ENCODE measurements at regions not wholly inside any gene's neighbourhood (a gene's known extent, or its start where the extent isn't known, plus 50 kb on each side); places are given as distances from the start of the nearest gene placed in this dataset.

GRCh38 chr4:64533637-64534036, 124.4 kb upstream of the TECRL start:
- intact Hi-C loops (cut with DNase I), result no loop called here
- WGBS, 2 donors, result 79 to 84% methylated on average over 3 of the region's 3 CpGs
- no peaks in the 10 kb centered on the region for H3K27me3 ChIP-seq

GRCh38 chr4:64533159-64533558, 123.9 kb upstream of the TECRL start:
- 71 to 86% methylated on average over 2 of the region's 2 CpGs for WGBS, 2 donors
- Histone ChIP-seq H3K9me3 (no peaks in the 10 kb centered on the region), H3K4me1 (no peaks in the 10 kb centered on the region), H3K27me3 (no peaks in the 10 kb centered on the region), H3K4me3 (replicated peaks in 1 of 3) (no peak overlapping the region), H3K27ac (no peak overlapping the region), H3K36me3 (no peaks in the 10 kb centered on the region)
- TF ChIP-seq CTCF (IDR thresholded peaks at IDR 0.05) (no peak), POLR2A (IDR thresholded peaks at IDR 0.05) (no peak)
- intact Hi-C loops (cut with DNase I), result no loop called here
- no peak for DNase-seq

More at GRCh38 chr4:64533637-64534036, 124.4 kb upstream of the TECRL start:
- no peak for DNase-seq
- Histone ChIP-seq H3K36me3 (no peaks in the 10 kb centered on the region), H3K4me3 (replicated peaks in 1 of 3) (no peak overlapping the region), H3K27ac (no peak overlapping the region), H3K4me1 (no peaks in the 10 kb centered on the region), H3K9me3 (no peaks in the 10 kb centered on the region)
- TF ChIP-seq CTCF (IDR thresholded peaks at IDR 0.05) (no peak), POLR2A (IDR thresholded peaks at IDR 0.05) (no peak)

GRCh38 chr4:64520421-64520820, 111.2 kb upstream of the TECRL start:
- peak; percentile 6 to 17 for DNase-seq
- H3K4me3 ChIP-seq (replicated peaks in 1 of 3), result no peak overlapping the region
- no peaks in the 10 kb centered on the region for H3K27me3 ChIP-seq
- no peaks in the 10 kb centered on the region for H3K36me3 ChIP-seq
- TF ChIP-seq POLR2A (IDR thresholded peaks at IDR 0.05) (no peak), CTCF (IDR thresholded peaks at IDR 0.05) (no peak)
- WGBS, 2 donors, result 13 to 31% methylated on average over 2 of the region's 2 CpGs
- intact Hi-C loops (cut with DNase I), result no loop called here
- no peak overlapping the region for H3K27ac ChIP-seq
- peaks cover 0 to 5% of the 10 kb centered on the region in 2 donors for H3K4me1 ChIP-seq
- H3K9me3 ChIP-seq, result no peaks in the 10 kb centered on the region

- H3K27me3 ChIP-seq, result no peaks in the 10 kb centered on the region
- WGBS, 2 donors, result 94 to 98% methylated on average over 3 of the region's 3 CpGs
- no peak for DNase-seq
- no peaks in the 10 kb centered on the region for H3K36me3 ChIP-seq
- intact Hi-C loops (cut with DNase I), result no loop called here
- no peak overlapping the region for H3K4me3 ChIP-seq (replicated peaks in 1 of 3)
- no peaks in the 10 kb centered on the region for H3K9me3 ChIP-seq
- H3K4me1 ChIP-seq, result peaks cover 0 to 5% of the 10 kb centered on the region in 2 donors
- no peak overlapping the region for H3K27ac ChIP-seq
- no peak for TF ChIP-seq POLR2A (IDR thresholded peaks at IDR 0.05)
Measured at GRCh38 chr4:64518600-64518999, 109.3 kb upstream of the TECRL start.

GRCh38 chr4:64516176-64516575, 106.9 kb upstream of the TECRL start:
- TF ChIP-seq CTCF (IDR thresholded peaks at IDR 0.05) (no peak), POLR2A (IDR thresholded peaks at IDR 0.05) (no peak)
- intact Hi-C loops (cut with DNase I), result no loop called here
- 73 to 85% methylated on average over 1 of the region's 1 CpG for WGBS, 2 donors
- no peak for DNase-seq
- no peaks in the 10 kb centered on the region for H3K36me3 ChIP-seq
- H3K4me3 ChIP-seq (replicated peaks in 1 of 3), result no peak overlapping the region
- H3K9me3 ChIP-seq, result no peaks in the 10 kb centered on the region
- H3K4me1 ChIP-seq, result peaks cover 0 to 5% of the 10 kb centered on the region in 2 donors
- no peaks in the 10 kb centered on the region for H3K27me3 ChIP-seq
- no peak overlapping the region for H3K27ac ChIP-seq

- H3K4me3 ChIP-seq (replicated peaks in 1 of 3), result no peak overlapping the region
- intact Hi-C loops (cut with DNase I), result no loop called here
- no peak for TF ChIP-seq POLR2A (IDR thresholded peaks at IDR 0.05)
- no peak for TF ChIP-seq CTCF (IDR thresholded peaks at IDR 0.05)
Measured at GRCh38 chr4:64508089-64508488, 98.8 kb upstream of the TECRL start.

More at GRCh38 chr4:64508089-64508488, 98.8 kb upstream of the TECRL start:
- no peaks in the 10 kb centered on the region for H3K9me3 ChIP-seq
- H3K36me3 ChIP-seq, result no peaks in the 10 kb centered on the region
- no peaks in the 10 kb centered on the region for H3K27me3 ChIP-seq
- DNase-seq, result no peak
- no peak overlapping the region for H3K27ac ChIP-seq
- H3K4me1 ChIP-seq, result no peaks in the 10 kb centered on the region
